HEK293T (cell line): ENCODE measurements at regions not wholly inside any gene's neighbourhood (a gene's known extent, or its start where the extent isn't known, plus 50 kb on each side); places are given as distances from the start of the nearest gene placed in this dataset.

Experiments
- CTCF ChIA-PET: fragments of 350-600 bp; formaldehyde crosslinking; extraction: SDS; loops from one replicate; lab custom pipeline; 2021; ENCODE audit warnings: antibody characterized with exemption, inconsistent platforms; lab: Yijun Ruan, JAX
- POLR2A ChIA-PET: fragments of 350-600 bp; formaldehyde crosslinking; extraction: SDS; loops from one replicate; lab custom pipeline; 2020; ENCODE audit warnings: antibody characterized with exemption, inconsistent platforms; lab: Yijun Ruan, JAX
- DNase-seq: peaks from one replicate; pipeline ENCODE4 v3.0.0; 2012; ENCODE audit warnings: mixed read lengths; ENCODE audit errors: extremely low spot score
- ARNT ChIP-seq: fragments of 450-650 bp; IDR thresholded peaks from 2 replicates; pipeline ENCODE4 v1.6.1; 2017; ENCODE audit warnings: mild to moderate bottlenecking
- BHLHE40 ChIP-seq: fragments of 450-650 bp; IDR thresholded peaks from 2 replicates; pipeline ENCODE4 v1.6.1; 2016; ENCODE audit warnings: mild to moderate bottlenecking, moderate library complexity, borderline replicate concordance
- CTBP1 ChIP-seq: fragments of 450-650 bp; IDR thresholded peaks from 2 replicates; pipeline ENCODE4 v1.6.1; 2016; ENCODE audit warnings: borderline replicate concordance
- ELF4 ChIP-seq: fragments of 450-650 bp; IDR thresholded peaks from 2 replicates; pipeline ENCODE4 v1.6.1; 2017; ENCODE audit warnings: antibody characterized with exemption
- FOXA1 ChIP-seq: fragments of 450-650 bp; IDR thresholded peaks from 2 replicates; pipeline ENCODE4 v1.6.1; 2016; ENCODE audit warnings: mild to moderate bottlenecking
- FOXK2 ChIP-seq: fragments of 450-650 bp; IDR thresholded peaks from 2 replicates; pipeline ENCODE4 v1.6.1; 2016; ENCODE audit warnings: mild to moderate bottlenecking
- FOXM1 ChIP-seq: fragments of 450-650 bp; IDR thresholded peaks from 2 replicates; pipeline ENCODE4 v1.6.1; 2017; ENCODE audit warnings: mild to moderate bottlenecking, borderline replicate concordance
- HDGF ChIP-seq: fragments of 450-650 bp; IDR thresholded peaks from 2 replicates; pipeline ENCODE4 v1.6.1; 2017; ENCODE audit warnings: antibody characterized with exemption, borderline replicate concordance
- L3MBTL2 ChIP-seq: fragments of 450-650 bp; conservative IDR thresholded peaks from 2 replicates; pipeline ENCODE4 v1.6.1; 2016; ENCODE audit warnings: mild to moderate bottlenecking
- LEF1 ChIP-seq: fragments of 450-650 bp; IDR thresholded peaks from 2 replicates; pipeline ENCODE4 v1.6.1; 2017; ENCODE audit warnings: mild to moderate bottlenecking, borderline replicate concordance
- NFRKB ChIP-seq: fragments of 450-650 bp; IDR thresholded peaks from 2 replicates; pipeline ENCODE4 v1.6.1; 2016; ENCODE audit warnings: mild to moderate bottlenecking, moderate library complexity
- SP1 ChIP-seq: fragments of 450-650 bp; IDR thresholded peaks from 2 replicates; pipeline ENCODE4 v1.6.1; 2017
- SUZ12 ChIP-seq: fragments of 450-650 bp; IDR thresholded peaks from 2 replicates; pipeline ENCODE4 v1.6.1; 2016; ENCODE audit warnings: mild to moderate bottlenecking
- TARDBP ChIP-seq: fragments of 450-650 bp; IDR thresholded peaks from 2 replicates; pipeline ENCODE4 v1.6.1; 2016
- ZNF384 ChIP-seq: fragments of 450-650 bp; IDR thresholded peaks from 2 replicates; pipeline ENCODE4 v1.6.1; 2016
- TF ChIP-seq, protein P1 (sequence below): fragments of 450-650 bp; IDR thresholded peaks from 2 replicates; pipeline ENCODE4 v1.6.1; 2016

DNA sequence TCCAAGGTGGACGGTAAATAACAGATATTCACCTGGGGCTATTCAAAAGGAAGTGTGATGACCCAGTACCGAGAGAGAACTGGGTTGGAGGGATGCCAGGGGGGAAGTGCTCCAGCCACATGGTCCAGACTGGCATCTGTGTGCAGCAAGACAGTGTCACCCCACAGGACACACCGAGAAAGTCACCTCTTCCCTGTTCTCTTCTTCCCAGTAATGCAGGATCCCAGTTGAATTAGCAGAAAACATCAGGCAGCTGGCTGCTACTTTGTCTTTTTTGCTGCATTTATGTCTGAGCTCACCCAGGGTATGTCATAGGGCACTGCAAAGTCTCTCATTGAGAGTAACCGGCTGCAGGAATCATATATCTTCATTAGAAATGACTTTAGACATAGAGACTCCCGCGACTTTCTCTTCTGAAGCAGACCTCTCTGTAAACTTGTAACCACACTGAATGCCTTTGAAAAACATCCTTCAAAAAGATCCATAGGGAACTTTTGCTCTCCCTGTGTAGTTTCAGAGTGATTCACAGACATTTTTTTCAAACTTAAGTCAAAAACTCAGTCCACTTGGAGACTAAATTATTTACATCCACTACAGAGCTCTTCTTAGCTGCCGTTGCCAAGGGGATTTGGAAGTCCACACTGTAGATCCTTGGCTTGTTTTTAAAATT is 609.0 kb upstream of the DPP6 start:
- ChIA-PET CTCF (no interaction called here), POLR2A (no interaction called here)
- TF ChIP-seq BHLHE40 (no peak), ZNF384 (no peak), L3MBTL2 (no peak), TARDBP (no peak), NFRKB (no peak), CTBP1 (no peak), HDGF (no peak), SUZ12 (no peak), FOXA1 (no peak), ARNT (no peak), LEF1 (no peak), SP1 (no peak), FOXM1 (no peak), FOXK2 (no peak), ELF4 (no peak)
- TF ChIP-seq, protein P1, sequence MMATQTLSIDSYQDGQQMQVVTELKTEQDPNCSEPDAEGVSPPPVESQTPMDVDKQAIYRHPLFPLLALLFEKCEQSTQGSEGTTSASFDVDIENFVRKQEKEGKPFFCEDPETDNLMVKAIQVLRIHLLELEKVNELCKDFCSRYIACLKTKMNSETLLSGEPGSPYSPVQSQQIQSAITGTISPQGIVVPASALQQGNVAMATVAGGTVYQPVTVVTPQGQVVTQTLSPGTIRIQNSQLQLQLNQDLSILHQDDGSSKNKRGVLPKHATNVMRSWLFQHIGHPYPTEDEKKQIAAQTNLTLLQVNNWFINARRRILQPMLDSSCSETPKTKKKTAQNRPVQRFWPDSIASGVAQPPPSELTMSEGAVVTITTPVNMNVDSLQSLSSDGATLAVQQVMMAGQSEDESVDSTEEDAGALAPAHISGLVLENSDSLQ: no peak
- DNase-seq: no peak

DNA sequence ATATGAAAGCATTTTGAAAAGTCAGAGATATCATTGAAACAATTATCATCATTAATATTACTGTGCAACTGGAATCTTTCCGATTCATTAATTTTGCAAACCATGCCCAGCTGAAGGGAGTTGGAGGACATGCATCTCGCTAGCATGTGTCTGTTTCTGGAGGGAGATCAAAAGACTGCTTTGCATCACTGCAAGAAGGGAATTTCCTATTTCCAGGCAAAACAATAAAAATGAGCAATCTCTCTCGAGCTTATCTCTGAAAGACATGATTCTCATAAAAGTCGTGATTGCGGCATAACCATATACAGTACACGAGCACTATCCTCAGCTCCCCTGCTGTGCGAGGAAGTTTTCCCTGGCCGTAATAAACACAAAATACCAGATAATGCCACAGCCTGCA is 607.6 kb upstream of the DPP6 start:
- TF ChIP-seq HDGF (no peak), FOXK2 (no peak), SP1 (no peak), ARNT (no peak)
- DNase-seq: no peak
- CTCF ChIA-PET: no interaction called here
- POLR2A ChIA-PET: no interaction called here

DNA sequence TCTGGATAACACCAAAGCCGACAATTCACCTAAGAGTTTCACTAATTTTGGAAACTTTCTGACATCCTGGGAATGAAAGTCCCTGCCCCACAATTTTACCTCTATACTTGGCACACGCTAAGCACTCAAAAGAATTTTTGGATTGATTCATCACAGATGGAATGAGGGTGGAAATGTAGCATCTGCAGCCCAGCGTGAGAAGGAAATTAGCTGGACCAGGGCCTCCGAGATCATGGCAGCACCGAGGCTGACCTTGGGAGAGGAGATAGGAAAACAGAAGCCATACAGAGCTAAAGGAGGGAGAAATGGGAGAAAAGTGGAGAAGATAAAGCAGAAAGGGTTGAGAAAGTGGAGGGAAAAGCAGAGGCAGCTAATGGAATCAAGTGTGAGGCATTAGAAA is 606.6 kb upstream of the DPP6 start:
- CTCF ChIA-PET: no interaction called here
- no peak for TF ChIP-seq FOXK2
- no peak for TF ChIP-seq BHLHE40
- TF ChIP-seq ZNF384: no peak
- no peak for TF ChIP-seq HDGF
- no peak for TF ChIP-seq NFRKB
- TF ChIP-seq SP1: no peak
- TF ChIP-seq, protein P1: no peak
- no peak for TF ChIP-seq FOXA1
- no peak for TF ChIP-seq SUZ12
- no peak for TF ChIP-seq L3MBTL2
- no peak for TF ChIP-seq LEF1
- no peak for TF ChIP-seq ELF4
- no peak for TF ChIP-seq CTBP1
- no peak for TF ChIP-seq FOXM1
- no peak for TF ChIP-seq TARDBP
- no peak for TF ChIP-seq ARNT
- DNase-seq: no peak
- POLR2A ChIA-PET: no interaction called here

DNA sequence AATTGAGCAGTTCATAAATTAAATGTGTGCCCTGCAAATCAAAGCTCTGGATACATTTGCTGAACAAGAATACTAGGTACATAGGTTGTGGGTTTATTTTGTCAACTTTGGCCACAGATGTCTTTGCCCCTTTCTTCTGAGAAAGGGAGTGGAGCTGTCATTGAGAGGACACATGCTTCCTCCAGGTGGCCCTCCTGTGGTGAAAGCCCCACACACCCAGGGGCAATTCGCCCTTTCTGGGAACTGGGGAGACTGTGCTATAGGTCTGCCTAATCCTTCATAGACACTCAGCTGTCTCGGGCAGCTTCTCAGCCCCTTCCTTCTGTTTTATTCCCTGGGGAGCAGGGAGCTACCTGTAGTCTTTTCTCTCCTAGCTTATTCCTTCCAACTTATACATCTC is 605.7 kb upstream of the DPP6 start:
- no peak for DNase-seq
- TF ChIP-seq ELF4: no peak
- no peak for TF ChIP-seq FOXA1
- TF ChIP-seq BHLHE40: no peak
- TF ChIP-seq FOXK2: no peak
- no peak for TF ChIP-seq TARDBP
- no peak for TF ChIP-seq SUZ12
- TF ChIP-seq, protein P1: no peak
- TF ChIP-seq L3MBTL2: no peak
- no peak for TF ChIP-seq NFRKB
- TF ChIP-seq FOXM1: no peak
- no peak for TF ChIP-seq ARNT
- TF ChIP-seq SP1: no peak
- no peak for TF ChIP-seq CTBP1
- no peak for TF ChIP-seq LEF1
- TF ChIP-seq HDGF: no peak
- no peak for TF ChIP-seq ZNF384
- ChIA-PET POLR2A (no interaction called here), CTCF (no interaction called here)

DNA sequence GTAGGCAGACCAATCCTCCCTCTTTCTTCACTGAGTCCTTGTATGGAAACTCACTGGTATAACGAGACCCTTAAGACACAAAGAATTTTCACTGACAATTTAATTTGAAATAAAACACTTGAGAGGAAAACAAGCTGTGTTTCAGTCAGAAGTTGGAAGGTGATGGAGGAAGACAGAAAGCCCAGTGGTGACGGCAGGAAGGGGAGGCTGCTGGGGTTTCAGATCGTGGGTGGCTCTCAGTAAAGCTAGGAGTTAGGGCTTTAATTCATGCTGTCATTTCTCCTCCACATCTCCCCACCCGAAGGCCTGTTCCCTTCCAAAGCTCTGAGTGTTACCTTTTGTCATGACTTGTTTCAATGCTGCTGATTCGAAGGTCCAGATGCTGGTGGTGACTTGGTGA is 605.2 kb upstream of the DPP6 start:
- no peak for DNase-seq
- ChIA-PET CTCF (no interaction called here), POLR2A (no interaction called here)
- TF ChIP-seq LEF1: no peak
- TF ChIP-seq ELF4: no peak
- TF ChIP-seq FOXA1: no peak
- TF ChIP-seq BHLHE40: no peak
- TF ChIP-seq CTBP1: no peak
- TF ChIP-seq FOXM1: no peak

DNA sequence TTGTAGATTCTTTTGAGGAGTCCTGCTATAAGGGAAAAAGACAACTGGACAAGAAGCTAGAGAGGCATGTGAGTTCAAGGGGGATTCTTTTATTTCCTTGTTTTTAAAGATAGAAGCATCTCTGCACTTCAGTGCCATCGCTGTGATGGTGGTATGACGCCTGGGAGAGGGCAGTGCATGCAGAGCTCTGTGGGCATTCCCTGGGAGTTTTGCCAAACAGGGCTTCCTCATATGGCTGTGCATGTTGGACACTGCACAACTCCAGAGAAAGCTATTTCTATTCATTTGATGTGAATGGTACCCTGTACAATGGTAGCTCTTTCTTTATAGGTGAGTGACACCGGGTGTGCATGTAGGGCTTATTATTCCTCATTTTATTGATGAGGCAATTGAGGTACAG is 599.5 kb upstream of the DPP6 start:
- no peak for DNase-seq
- POLR2A ChIA-PET: no interaction called here
- CTCF ChIA-PET: no interaction called here
- TF ChIP-seq FOXK2: no peak
- TF ChIP-seq CTBP1: no peak
- no peak for TF ChIP-seq ARNT
- no peak for TF ChIP-seq LEF1
- no peak for TF ChIP-seq FOXA1
- TF ChIP-seq SP1: no peak
- TF ChIP-seq NFRKB: no peak
- no peak for TF ChIP-seq FOXM1
- no peak for TF ChIP-seq ZNF384
- no peak for TF ChIP-seq ELF4
- no peak for TF ChIP-seq TARDBP
- no peak for TF ChIP-seq HDGF
- TF ChIP-seq L3MBTL2: no peak
